GM23248 (cell line): ENCODE measurements at regions not wholly inside any gene's neighbourhood (a gene's known extent, or its start where the extent isn't known, plus 50 kb on each side); places are given as distances from the start of the nearest gene placed in this dataset.

Experiments
- EZH2 ChIP-seq: fragments of 200-600 bp; sonication (generic); IDR thresholded peaks from 2 replicates; pipeline ENCODE4 v1.6.1; 2018; ENCODE audit warnings: antibody characterized with exemption, mild to moderate bottlenecking; ENCODE audit not compliant: insufficient read depth, poor library complexity, severe bottlenecking
- EZH2phosphoT487 ChIP-seq: fragments of 200-600 bp; sonication (generic); IDR thresholded peaks from 2 replicates; pipeline ENCODE4 v1.6.1; 2018; ENCODE audit warnings: antibody characterized with exemption, moderate library complexity, mild to moderate bottlenecking, low read depth; ENCODE audit not compliant: insufficient read depth

- TF ChIP-seq EZH2 = no peak
- no peak for TF ChIP-seq EZH2phosphoT487
These were observed 139.3 kb upstream of the CDK13 start for GRCh38 chr7:39810710-39811109.
